Keratinocyte (primary cell): ENCODE measurements at regions not wholly inside any gene's neighbourhood (a gene's known extent, or its start where the extent isn't known, plus 50 kb on each side); places are given as distances from the start of the nearest gene placed in this dataset.

ENCODE experiments used
- DNase-seq: peaks from one replicate; pipeline ENCODE4 v3.0.0-alpha.2; 2011; ENCODE audit warnings: low read depth, missing footprints, low spot score
- FAIRE-seq: peaks from 2 replicates; lab custom pipeline; 2011; peaks lifted over from hg19 to GRCh38; lab: Jason Lieb, UNC
- H2AFZ ChIP-seq: 2 replicates; pipeline ENCODE4 v1.6.0; 2012; ENCODE audit warnings: low read length, control low read depth, inconsistent platforms; ENCODE audit not compliant: control insufficient read depth
- H3K27ac ChIP-seq: 2 replicates; pipeline ENCODE4 v1.5.1; 2011; ENCODE audit warnings: low read length; ENCODE audit not compliant: control insufficient read depth, insufficient read depth
- H3K27me3 ChIP-seq: 3 replicates; pipeline ENCODE4 v1.6.0; 2011; ENCODE audit warnings: low read length; ENCODE audit not compliant: control insufficient read depth, insufficient read depth; ENCODE audit errors: extremely low read depth
- H3K36me3 ChIP-seq, 2 experiments: 2 replicates in 1 of 2; 3 replicates in 1 of 2; pipeline ENCODE4 v1.5.1; 2011; ENCODE audit warnings: low read length in 2 of 2, mild to moderate bottlenecking in 1 of 2; ENCODE audit not compliant: control insufficient read depth in 2 of 2, insufficient read depth in 2 of 2; ENCODE audit errors: extremely low read depth in 1 of 2
- H3K4me1 ChIP-seq: 3 replicates; pipeline ENCODE4 v1.5.1; 2011; ENCODE audit warnings: low read length; ENCODE audit not compliant: control insufficient read depth, insufficient read depth; ENCODE audit errors: extremely low read depth
- H3K4me2 ChIP-seq: 3 replicates; pipeline ENCODE4 v1.6.0; 2011; ENCODE audit warnings: low read depth, low read length; ENCODE audit not compliant: control insufficient read depth, insufficient read depth; ENCODE audit errors: extremely low read depth
- H3K4me3 ChIP-seq, 3 experiments: fragments of 200-600 bp in 1 of 3; sonication (generic) in 1 of 3; 2 replicates in 2 of 3; 3 replicates in 1 of 3; pipeline ENCODE4 v1.5.1; 2011 to 2016; ENCODE audit warnings: low read length in 3 of 3, mild to moderate bottlenecking in 3 of 3, control low read depth in 2 of 3, inconsistent platforms in 1 of 3, low read depth in 1 of 3, mixed read lengths in 1 of 3, mixed run types in 1 of 3, moderate library complexity in 1 of 3; ENCODE audit not compliant: control insufficient read depth in 2 of 3, insufficient read depth in 2 of 3; ENCODE audit errors: extremely low read depth in 1 of 3
- H3K79me2 ChIP-seq: 2 replicates; pipeline ENCODE4 v1.6.0; 2012; ENCODE audit warnings: low read length; ENCODE audit not compliant: control insufficient read depth, insufficient read depth
- H3K9ac ChIP-seq: 3 replicates; pipeline ENCODE4 v1.6.0; 2011; ENCODE audit warnings: low read length; ENCODE audit not compliant: control insufficient read depth, insufficient read depth; ENCODE audit errors: extremely low read depth
- H3K9me1 ChIP-seq: 3 replicates; pipeline ENCODE4 v1.6.0; 2011; ENCODE audit warnings: low read length; ENCODE audit not compliant: control insufficient read depth, insufficient read depth; ENCODE audit errors: extremely low read depth
- H3K9me3 ChIP-seq: 2 replicates; pipeline ENCODE4 v1.5.1; 2012; ENCODE audit warnings: low read depth, low read length; ENCODE audit not compliant: control insufficient read depth
- H4K20me1 ChIP-seq: 3 replicates; pipeline ENCODE4 v1.6.0; 2011; ENCODE audit warnings: low read length; ENCODE audit not compliant: control insufficient read depth, insufficient read depth; ENCODE audit errors: extremely low read depth
- CTCF ChIP-seq, 3 experiments: IDR thresholded peaks in 1 of 3; conservative IDR thresholded peaks in 1 of 3; optimal IDR thresholded peaks in 1 of 3; 2 replicates in 2 of 3; 3 replicates in 1 of 3; pipeline versions ENCODE3 to v1.5.1; 2011; ENCODE audit warnings: low read length in 3 of 3, mild to moderate bottlenecking in 3 of 3, moderate library complexity in 2 of 3, control low read depth in 1 of 3, inconsistent platforms in 1 of 3; ENCODE audit not compliant: insufficient read depth in 2 of 3; ENCODE audit errors: extremely low read depth in 1 of 3
- EZH2 ChIP-seq: IDR thresholded peaks from one replicate; pipeline ENCODE4 v1.6.1; 2012; ENCODE audit warnings: inconsistent platforms, mild to moderate bottlenecking, low read length, moderate library complexity
- dilution Hi-C: fragments of 300-500 bp; cut with MboI; formaldehyde crosslinking; loops from one replicate; pipeline ENCODE4 v1.7.0; 2020; ENCODE audit warnings: low sequenced_read_pairs; ENCODE audit not compliant: extremely low pct_ligation_motif_present

GRCh38 chr1:105004515-105004914 lies 1254.8 kb downstream of the AMY1C start:
- no peak for FAIRE-seq
- H2AFZ ChIP-seq = no peak overlapping the region
- dilution Hi-C loops = no loop called here
- no peak for DNase-seq
- no peaks in the 10 kb centered on the region for H3K9me1 ChIP-seq
- H3K4me1 ChIP-seq = no peaks in the 10 kb centered on the region
- H4K20me1 ChIP-seq = no peaks in the 10 kb centered on the region
- H3K9me3 ChIP-seq = peaks cover 2% of the 10 kb centered on the region
- H3K79me2 ChIP-seq = no peaks in the 10 kb centered on the region
- no peaks in the 10 kb centered on the region for H3K36me3 ChIP-seq
- TF ChIP-seq EZH2 = no peak
- no peak for TF ChIP-seq CTCF (optimal IDR thresholded peaks at IDR 0.05 in 1 of 3, IDR thresholded peaks at IDR 0.05 in 1 of 3, conservative IDR thresholded peaks at IDR 0.05 in 1 of 3; ENCODE audit: extremely low read depth in 1 of 3, insufficient read depth in 2 of 3, low read length in 3 of 3)
- no peak overlapping the region for H3K9ac ChIP-seq
- H3K27ac ChIP-seq = no peak overlapping the region
- H3K4me2 ChIP-seq = no peak overlapping the region
- H3K27me3 ChIP-seq = no peaks in the 10 kb centered on the region
- no peak overlapping the region for H3K4me3 ChIP-seq

DNA sequence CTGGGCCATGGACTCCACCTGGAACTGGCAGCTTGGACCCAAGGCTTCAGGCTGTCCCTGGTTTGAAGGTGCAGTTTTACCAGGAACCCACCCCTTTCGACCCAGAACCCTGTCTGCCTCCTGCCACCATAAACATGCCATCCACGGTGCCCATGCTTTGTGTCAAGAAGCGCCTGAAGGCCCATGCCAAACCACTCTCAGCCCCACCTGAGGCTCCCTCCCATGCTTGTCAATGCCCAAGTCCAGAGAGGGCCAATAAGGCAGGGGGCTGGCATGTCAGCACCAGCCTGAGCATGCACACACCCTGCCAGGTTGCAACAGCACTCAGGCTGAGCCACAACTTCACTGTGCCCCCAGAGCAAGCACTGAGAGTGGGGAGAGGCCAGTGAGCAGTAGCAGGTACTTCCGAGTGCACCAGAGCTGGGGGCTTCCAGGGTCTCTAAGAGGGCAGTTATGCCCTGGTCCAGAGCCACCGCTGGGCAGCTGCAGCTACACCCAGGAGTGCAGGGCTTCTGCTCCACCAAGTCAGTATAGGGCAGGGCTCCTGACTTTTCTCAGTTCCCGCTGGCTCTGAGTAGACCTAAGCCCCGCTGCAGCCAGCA lies 1256.0 kb downstream of the AMY1C start:
- no peak overlapping the region for H3K9ac ChIP-seq
- no peaks in the 10 kb centered on the region for H3K4me1 ChIP-seq
- dilution Hi-C loops = no loop called here
- no peaks in the 10 kb centered on the region for H3K27me3 ChIP-seq
- no peaks in the 10 kb centered on the region for H4K20me1 ChIP-seq
- TF ChIP-seq EZH2 = no peak
- no peak for TF ChIP-seq CTCF (optimal IDR thresholded peaks at IDR 0.05 in 1 of 3, IDR thresholded peaks at IDR 0.05 in 1 of 3, conservative IDR thresholded peaks at IDR 0.05 in 1 of 3; ENCODE audit: extremely low read depth in 1 of 3, insufficient read depth in 2 of 3, low read length in 3 of 3)
- H3K79me2 ChIP-seq = no peaks in the 10 kb centered on the region
- H3K4me3 ChIP-seq = no peak overlapping the region
- H3K4me2 ChIP-seq = no peak overlapping the region
- no peak for DNase-seq
- FAIRE-seq = no peak
- H2AFZ ChIP-seq = no peak overlapping the region
- H3K9me1 ChIP-seq = no peaks in the 10 kb centered on the region
- no peaks in the 10 kb centered on the region for H3K36me3 ChIP-seq
- peaks cover 2% of the 10 kb centered on the region for H3K9me3 ChIP-seq
- H3K27ac ChIP-seq = no peak overlapping the region
